ENCODE measurements at regions not wholly inside any gene's neighbourhood (a gene's known extent, or its start where the extent isn't known, plus 50 kb on each side); places are given as distances from the start of the nearest gene placed in this dataset.

- Histone ChIP-seq H3K4me2 (ENCODE audit: insufficient read depth in 1 of 2, low read depth in 2 of 2, low read length in 2 of 2) (no peak overlapping the region), H3K4me3 (ENCODE audit: extremely low read depth in 1 of 4, insufficient read depth in 2 of 4, low read depth in 3 of 4, low read length in 4 of 4) (no peak overlapping the region), H3K9me3 (ENCODE audit: insufficient read depth in 2 of 2, low read depth in 1 of 2, low read length in 1 of 2) (no peaks in the 10 kb centered on the region), H2BK120ac (replicated peaks; ENCODE audit: low read depth, low read length) (no peak overlapping the region), H3K9ac (replicated peaks in 1 of 4; ENCODE audit: extremely low read depth in 1 of 4, low read depth in 3 of 4, low read length in 3 of 4) (no peak overlapping the region), H2AFZ (ENCODE audit: low read length) (no peak overlapping the region), H3K4ac (replicated peaks; ENCODE audit: insufficient read length, low read depth, low read length) (no peak overlapping the region), H3K36me3 (ENCODE audit: control insufficient read depth in 2 of 4, insufficient read depth in 4 of 4, low read length in 3 of 4) (no peaks in the 10 kb centered on the region), H2BK20ac (ENCODE audit: low read length) (no peak overlapping the region), H2AK5ac (ENCODE audit: low read depth, low read length) (no peak overlapping the region), H3K79me2 (ENCODE audit: control insufficient read depth in 1 of 2, insufficient read depth in 2 of 2, low read length in 2 of 2) (no peaks in the 10 kb centered on the region), H3K23me2 (ENCODE audit: low read depth, low read length) (no peaks in the 10 kb centered on the region; the same call in 1 of the 2 replicates), H3K14ac (ENCODE audit: insufficient read length) (no peak overlapping the region), H3K4me1 (replicated peaks in 1 of 4; ENCODE audit: control insufficient read depth in 3 of 4, insufficient read depth in 4 of 4, low read length in 3 of 4) (no peaks in the 10 kb centered on the region), H3K56ac (replicated peaks; ENCODE audit: insufficient read length, low read depth, low read length) (no peak overlapping the region), H2BK12ac (ENCODE audit: low read depth, low read length) (no peak overlapping the region), H3K27me3 (replicated peaks in 1 of 4; ENCODE audit: control insufficient read depth in 3 of 4, extremely low read depth in 1 of 4, insufficient read depth in 3 of 4, low read length in 3 of 4) (no peaks in the 10 kb centered on the region), H3K27ac (ENCODE audit: low read depth, low read length) (no peak overlapping the region), H3K23ac (ENCODE audit: insufficient read length) (no peak overlapping the region), H2BK15ac (ENCODE audit: low read length) (no peak overlapping the region), H4K20me1 (replicated peaks in 1 of 2; ENCODE audit: control insufficient read depth in 1 of 2, insufficient read depth in 2 of 2, low read length in 2 of 2) (no peaks in the 10 kb centered on the region), H4K8ac (ENCODE audit: extremely low read depth, insufficient read depth, low read length) (no peak overlapping the region), H3K79me1 (ENCODE audit: low read depth, low read length) (no peaks in the 10 kb centered on the region), H2BK5ac (ENCODE audit: low read depth, low read length) (no peak overlapping the region), H4K5ac (ENCODE audit: insufficient read length, low read depth, low read length) (no peak overlapping the region), H4K91ac (replicated peaks; ENCODE audit: insufficient read length, low read length) (no peak overlapping the region), H3K18ac (ENCODE audit: extremely low read depth, low read length) (no peak overlapping the region)
- WGBS, 2 experiments (ENCODE audit: extremely low coverage in 1 of 2, insufficient coverage in 1 of 2, insufficient read length in 1 of 2, insufficient replicate concordance in 2 of 2, low coverage in 1 of 2, low lambda C conversion rate in 2 of 2, missing lambda C conversion rate in 1 of 2) = 91% methylated on average over 6 of the region's 6 CpGs; no CpG with 5 or more reads in 1 of the 2 experiments
- ChIA-PET CTCF (ENCODE audit: partially characterized antibody) (interaction anchor here (0.7 to 1.8 kb wide), 5 partner anchors 9 to 241 kb away, joined by 3 to 6 read pairs (median 4); no protein-coding TSS in a partner anchor), POLR2A (ENCODE audit: partially characterized antibody) (no interaction called here)
- DNase-seq (ENCODE audit: low read depth in 1 of 2, low spot score in 2 of 2) = no peak
- TF ChIP-seq RNF2 (IDR thresholded peaks at IDR 0.05; ENCODE audit: borderline replicate concordance, low read depth, low read length, missing control alignments, poor library complexity, severe bottlenecking) (no peak), RXRA (IDR thresholded peaks at IDR 0.05; ENCODE audit: insufficient read depth, low read depth, low read length) (no peak), TCF12 (IDR thresholded peaks at IDR 0.05; ENCODE audit: low read depth, low read length) (no peak), CBX5 (IDR thresholded peaks at IDR 0.05; ENCODE audit: low read depth, low read length) (no peak)
- TF ChIP-seq, protein P1, sequence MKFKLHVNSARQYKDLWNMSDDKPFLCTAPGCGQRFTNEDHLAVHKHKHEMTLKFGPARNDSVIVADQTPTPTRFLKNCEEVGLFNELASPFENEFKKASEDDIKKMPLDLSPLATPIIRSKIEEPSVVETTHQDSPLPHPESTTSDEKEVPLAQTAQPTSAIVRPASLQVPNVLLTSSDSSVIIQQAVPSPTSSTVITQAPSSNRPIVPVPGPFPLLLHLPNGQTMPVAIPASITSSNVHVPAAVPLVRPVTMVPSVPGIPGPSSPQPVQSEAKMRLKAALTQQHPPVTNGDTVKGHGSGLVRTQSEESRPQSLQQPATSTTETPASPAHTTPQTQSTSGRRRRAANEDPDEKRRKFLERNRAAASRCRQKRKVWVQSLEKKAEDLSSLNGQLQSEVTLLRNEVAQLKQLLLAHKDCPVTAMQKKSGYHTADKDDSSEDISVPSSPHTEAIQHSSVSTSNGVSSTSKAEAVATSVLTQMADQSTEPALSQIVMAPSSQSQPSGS (IDR thresholded peaks at IDR 0.05; ENCODE audit: low read length) = no peak
- no peak for FAIRE-seq
These were observed 100.4 kb upstream of the DDX18 start for GRCh38 chr2:117714110-117714509.
